HepG2 (cell line): ENCODE measurements at regions not wholly inside any gene's neighbourhood (a gene's known extent, or its start where the extent isn't known, plus 50 kb on each side); places are given as distances from the start of the nearest gene placed in this dataset.

Source experiments
- CBX1 ChIP-seq: IDR thresholded peaks from one replicate; pipeline ENCODE4 v1.6.1; 2016; ENCODE audit warnings: antibody characterized with exemption, low read depth
- MTF2 ChIP-seq: sonication (generic); formaldehyde crosslinking; IDR thresholded peaks from 2 replicates; pipeline ENCODE4 v1.5.0; 2020; ENCODE audit warnings: missing genetic modification reagents, borderline replicate concordance
- PRDM10 ChIP-seq: sonication (generic); formaldehyde crosslinking; IDR thresholded peaks from 2 replicates; pipeline ENCODE4 v1.4.0; 2020; ENCODE audit warnings: low read depth, missing genetic modification reagents
- PRPF4 ChIP-seq: fragments of 200-400 bp; formaldehyde crosslinking; IDR thresholded peaks from 2 replicates; pipeline ENCODE4 v1.6.1; 2016; ENCODE audit warnings: low read length, low read depth; ENCODE audit not compliant: poor library complexity, severe bottlenecking
- STAT6 ChIP-seq: sonication (generic); formaldehyde crosslinking; IDR thresholded peaks from 2 replicates; pipeline ENCODE4 v1.4.0; 2020; ENCODE audit warnings: missing genetic modification reagents, mild to moderate bottlenecking, borderline replicate concordance
- ZFP36L2 ChIP-seq: sonication (generic); formaldehyde crosslinking; IDR thresholded peaks from 2 replicates; pipeline ENCODE4 v1.4.0; 2020; ENCODE audit warnings: missing genetic modification reagents
- ZFP62 ChIP-seq: sonication (generic); formaldehyde crosslinking; IDR thresholded peaks from 2 replicates; pipeline ENCODE4 v1.4.0; 2020; ENCODE audit warnings: missing genetic modification reagents
- ZNF160 ChIP-seq: sonication (generic); formaldehyde crosslinking; IDR thresholded peaks from 2 replicates; pipeline ENCODE4 v1.8.0; 2022; ENCODE audit warnings: mild to moderate bottlenecking, inconsistent platforms, missing genetic modification reagents
- ZNF224 ChIP-seq: sonication (generic); formaldehyde crosslinking; IDR thresholded peaks from 2 replicates; pipeline ENCODE4 v1.5.0; 2020; ENCODE audit warnings: mild to moderate bottlenecking, missing genetic modification reagents
- ZNF614 ChIP-seq: IDR thresholded peaks from 2 replicates; pipeline ENCODE4 v1.6.1; 2018; ENCODE audit warnings: missing biosample characterization, missing genetic modification reagents, inconsistent platforms, borderline replicate concordance

- no peak for TF ChIP-seq CBX1
- no peak for TF ChIP-seq ZFP36L2
- TF ChIP-seq ZNF160 (CRISPR knock-in tag): no peak
- no peak for TF ChIP-seq PRPF4
- TF ChIP-seq PRDM10 (CRISPR knock-in tag): no peak
- TF ChIP-seq MTF2: no peak
- TF ChIP-seq ZNF614 (CRISPR knock-in tag): no peak
- no peak for TF ChIP-seq STAT6 (CRISPR knock-in tag)
- no peak for TF ChIP-seq ZFP62 (CRISPR knock-in tag)
- TF ChIP-seq ZNF224 (CRISPR knock-in tag): no peak
Measured at GRCh38 chr3:137866933-137867332, 102.8 kb downstream of the SOX14 start (continued).
